GM23338 (cell line): ENCODE measurements at regions not wholly inside any gene's neighbourhood (a gene's known extent, or its start where the extent isn't known, plus 50 kb on each side); places are given as distances from the start of the nearest gene placed in this dataset.

Experiments
- ATAC-seq: fragments of 200-7000 bp; cut with Tn5 transposase; 3 replicates; pipeline ENCODE4 v1.9.1; 2020
- DNase-seq: peaks from one replicate; pipeline ENCODE4 v3.0.0-alpha.2; 2015; ENCODE audit warnings: low spot score
- H2AFZ ChIP-seq: fragments of 200-600 bp; sonication (generic); 2 replicates; pipeline ENCODE4 v1.8.0; 2016; ENCODE audit warnings: antibody characterized with exemption, mild to moderate bottlenecking, moderate library complexity
- H3F3A ChIP-seq: fragments of 200-600 bp; sonication (generic); replicated peaks from 2 replicates; pipeline ENCODE4 v1.8.0; 2017; ENCODE audit warnings: antibody characterized with exemption, mixed run types, low read depth
- H3K27ac ChIP-seq: fragments of 200-600 bp; sonication (generic); 2 replicates; pipeline ENCODE4 v1.6.1; 2016; ENCODE audit warnings: low read depth
- H3K27me3 ChIP-seq: fragments of 200-600 bp; sonication (generic); 2 replicates; pipeline ENCODE4 v1.8.0; 2016; ENCODE audit warnings: mild to moderate bottlenecking, mixed run types, moderate library complexity; ENCODE audit not compliant: insufficient read depth
- H3K36me3 ChIP-seq: fragments of 200-600 bp; sonication (generic); 2 replicates; pipeline ENCODE4 v1.8.0; 2016; ENCODE audit warnings: mild to moderate bottlenecking; ENCODE audit not compliant: insufficient read depth
- H3K4me1 ChIP-seq: fragments of 200-600 bp; sonication (generic); 2 replicates; pipeline ENCODE4 v1.8.0; 2016; ENCODE audit warnings: mild to moderate bottlenecking, moderate library complexity; ENCODE audit not compliant: insufficient read depth
- H3K4me2 ChIP-seq: fragments of 200-600 bp; sonication (generic); 2 replicates; pipeline ENCODE4 v1.7.1; 2017; ENCODE audit warnings: mixed run types
- H3K4me3 ChIP-seq: fragments of 200-600 bp; sonication (generic); 2 replicates; pipeline ENCODE4 v1.6.1; 2016; ENCODE audit warnings: mixed run types
- H3K79me2 ChIP-seq: fragments of 200-600 bp; sonication (generic); replicated peaks from 2 replicates; pipeline ENCODE4 v1.8.0; 2017; ENCODE audit warnings: mild to moderate bottlenecking; ENCODE audit not compliant: insufficient read depth
- H3K9me2 ChIP-seq: fragments of 200-600 bp; sonication (generic); 2 replicates; pipeline ENCODE4 v1.8.0; 2017; ENCODE audit not compliant: insufficient read depth
- H4K20me1 ChIP-seq: fragments of 200-600 bp; sonication (generic); replicated peaks from 2 replicates; pipeline ENCODE4 v1.8.0; 2017; ENCODE audit warnings: mild to moderate bottlenecking; ENCODE audit not compliant: insufficient read depth
- H3K27ac Mint-ChIP-seq: 2 replicates; pipeline ENCODE4 v1.8.0; 2020; ENCODE audit warnings: inconsistent platforms, mild to moderate bottlenecking, moderate library complexity, mixed read lengths
- H3K27me3 Mint-ChIP-seq: 3 replicates; pipeline ENCODE4 v1.8.0; 2022; ENCODE audit warnings: low read depth, mild to moderate bottlenecking, moderate library complexity, mixed read lengths, inconsistent platforms; ENCODE audit not compliant: insufficient read depth, poor library complexity
- H3K36me3 Mint-ChIP-seq: 3 replicates; pipeline ENCODE4 v1.8.0; 2021; ENCODE audit warnings: low read depth, mild to moderate bottlenecking, inconsistent platforms, moderate library complexity, mixed read lengths
- H3K4me1 Mint-ChIP-seq: 3 replicates; pipeline ENCODE4 v1.8.0; 2020; ENCODE audit warnings: mild to moderate bottlenecking, inconsistent platforms, mixed read lengths
- H3K4me3 Mint-ChIP-seq: 3 replicates; pipeline ENCODE4 v1.8.0; 2021; ENCODE audit warnings: moderate library complexity, mild to moderate bottlenecking, inconsistent platforms, mixed read lengths
- H3K9me3 Mint-ChIP-seq: 3 replicates; pipeline ENCODE4 v1.8.0; 2020; ENCODE audit warnings: moderate library complexity, mild to moderate bottlenecking, inconsistent platforms, mixed read lengths
- CREB1 ChIP-seq: fragments of 250-450 bp; sonication (Bioruptor Pico); IDR thresholded peaks from 2 replicates; pipeline ENCODE4 v1.5.0; 2020; ENCODE audit warnings: low read depth, mild to moderate bottlenecking, moderate library complexity
- CTCF ChIP-seq, 2 experiments: fragments of 200-600 bp in 1 of 2; sonication (generic) in 1 of 2; conservative IDR thresholded peaks; 2 replicates each; pipeline versions ENCODE4 v1.5.1 to v1.6.1; 2016 to 2017; ENCODE audit warnings: antibody characterized with exemption in 2 of 2, low read depth in 2 of 2, mild to moderate bottlenecking in 2 of 2, moderate library complexity in 1 of 2
- EZH2phosphoT487 ChIP-seq: fragments of 200-600 bp; sonication (generic); IDR thresholded peaks from one replicate; pipeline ENCODE4 v1.8.1; 2018; ENCODE audit warnings: antibody characterized with exemption; ENCODE audit not compliant: unreplicated experiment
- NANOG ChIP-seq: IDR thresholded peaks from 2 replicates; pipeline ENCODE4 v1.6.1; 2016; ENCODE audit warnings: antibody characterized with exemption, borderline replicate concordance
- REST ChIP-seq: IDR thresholded peaks from one replicate; pipeline ENCODE4 v1.6.1; 2018; ENCODE audit warnings: antibody characterized with exemption; ENCODE audit not compliant: unreplicated experiment
- TF ChIP-seq, protein P1 (sequence below): IDR thresholded peaks from 2 replicates; pipeline ENCODE4 v1.6.1; 2016; ENCODE audit warnings: antibody characterized with exemption

DNA sequence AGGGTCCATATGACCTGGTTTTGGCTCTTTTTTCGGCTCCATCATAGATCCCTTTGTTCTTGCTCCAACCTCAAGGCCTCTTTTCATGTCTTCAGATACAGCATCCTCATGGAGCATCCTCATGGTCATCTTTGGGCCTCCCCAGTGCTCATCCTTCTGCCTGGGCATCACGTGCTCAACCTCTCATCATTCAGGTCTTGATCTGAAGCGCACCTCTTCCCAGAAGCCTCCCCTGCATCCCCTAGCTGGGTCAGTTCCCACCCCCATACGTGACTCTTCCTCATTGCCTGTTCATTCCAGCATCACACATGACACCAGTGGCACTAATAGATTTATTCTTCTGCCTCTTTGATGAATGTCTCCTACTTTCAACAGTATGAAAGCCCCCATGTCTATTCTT, 192.2 kb downstream of the MIAT start:
- peaks cover 1% of the 10 kb centered on the region for H3K27me3 Mint-ChIP-seq
- no peaks in the 10 kb centered on the region for H3K36me3 ChIP-seq
- H3K36me3 Mint-ChIP-seq = no peaks in the 10 kb centered on the region
- peaks cover 7% of the 10 kb centered on the region; the same call in 2 of the 3 replicates for H3K4me1 Mint-ChIP-seq
- H3K79me2 ChIP-seq = no peaks in the 10 kb centered on the region
- no peak overlapping the region for H3K4me2 ChIP-seq
- H3K9me3 Mint-ChIP-seq = no peaks in the 10 kb centered on the region
- no peaks in the 10 kb centered on the region for H3K27me3 ChIP-seq
- H3K4me3 Mint-ChIP-seq = no peak overlapping the region
- no peak overlapping the region for H2AFZ ChIP-seq
- no peak overlapping the region for H3K27ac Mint-ChIP-seq
- no peaks in the 10 kb centered on the region for H3K9me2 ChIP-seq
- no peaks in the 10 kb centered on the region for H4K20me1 ChIP-seq
- ATAC-seq = no peak
- H3K4me1 ChIP-seq = 0 out of 2 replicates have a peak, but pooled peaks cover 5% of the 10 kb centered on the region
- TF ChIP-seq CTCF (conservative IDR thresholded peaks at IDR 0.05; ENCODE audit: low read depth in 2 of 2) = no peak
- TF ChIP-seq CREB1 (CRISPR knock-in tag) = no peak
- TF ChIP-seq NANOG = no peak
- H3K27ac ChIP-seq = no peak overlapping the region
- H3K4me3 ChIP-seq = no peak overlapping the region
- DNase-seq = no peak
- no peaks in the 10 kb centered on the region for H3F3A ChIP-seq

GRCh38 chr22:26851125-26851524, 193.7 kb downstream of the MIAT start:
- Histone ChIP-seq H3K4me2 (no peak overlapping the region), H3K4me3 (no peak overlapping the region), H2AFZ (no peak overlapping the region), H4K20me1 (no peaks in the 10 kb centered on the region), H3K36me3 (no peaks in the 10 kb centered on the region), H3K79me2 (no peaks in the 10 kb centered on the region), H3K9me2 (no peaks in the 10 kb centered on the region), H3K27ac (no peak overlapping the region), H3F3A (no peaks in the 10 kb centered on the region), H3K4me1 (no peaks in the 10 kb centered on the region), H3K27me3 (no peaks in the 10 kb centered on the region)
- Mint-ChIP-seq H3K36me3 (no peaks in the 10 kb centered on the region), H3K27me3 (peaks cover 1% of the 10 kb centered on the region), H3K4me3 (no peak overlapping the region), H3K27ac (no peak overlapping the region), H3K4me1 (peaks cover 5% of the 10 kb centered on the region; the same call in 1 of the 3 replicates), H3K9me3 (no peaks in the 10 kb centered on the region)
- DNase-seq (no peak), ATAC-seq (no peak)
- TF ChIP-seq CREB1 (CRISPR knock-in tag) (no peak), CTCF (conservative IDR thresholded peaks at IDR 0.05; ENCODE audit: low read depth in 2 of 2) (no peak), EZH2phosphoT487 (no peak), REST (no peak)
- TF ChIP-seq, protein P1, sequence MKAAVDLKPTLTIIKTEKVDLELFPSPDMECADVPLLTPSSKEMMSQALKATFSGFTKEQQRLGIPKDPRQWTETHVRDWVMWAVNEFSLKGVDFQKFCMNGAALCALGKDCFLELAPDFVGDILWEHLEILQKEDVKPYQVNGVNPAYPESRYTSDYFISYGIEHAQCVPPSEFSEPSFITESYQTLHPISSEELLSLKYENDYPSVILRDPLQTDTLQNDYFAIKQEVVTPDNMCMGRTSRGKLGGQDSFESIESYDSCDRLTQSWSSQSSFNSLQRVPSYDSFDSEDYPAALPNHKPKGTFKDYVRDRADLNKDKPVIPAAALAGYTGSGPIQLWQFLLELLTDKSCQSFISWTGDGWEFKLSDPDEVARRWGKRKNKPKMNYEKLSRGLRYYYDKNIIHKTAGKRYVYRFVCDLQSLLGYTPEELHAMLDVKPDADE = no peak
